H1 (cell line): ENCODE measurements at regions not wholly inside any gene's neighbourhood (a gene's known extent, or its start where the extent isn't known, plus 50 kb on each side); places are given as distances from the start of the nearest gene placed in this dataset.

Experiments
- CTCF ChIA-PET: fragments of 300-600 bp; sonication (Branson Sonifier 250); formaldehyde crosslinking; loops from one replicate; lab custom pipeline; 2021; ENCODE audit not compliant: partially characterized antibody; lab: Charles Lee
- POLR2A ChIA-PET: fragments of 300-600 bp; sonication (Branson Sonifier 250); formaldehyde crosslinking; loops from one replicate; lab custom pipeline; 2021; ENCODE audit warnings: inconsistent platforms; ENCODE audit not compliant: partially characterized antibody; lab: Charles Lee
- DNase-seq, 2 experiments: peaks; one replicate each; pipeline versions ENCODE4 v3.0.0 to v3.0.0-alpha.2; 2010 to 2022; ENCODE audit warnings: low spot score in 2 of 2, low read depth in 1 of 2, mixed read lengths in 1 of 2
- FAIRE-seq: peaks from 2 replicates; lab custom pipeline; 2011; peaks lifted over from hg19 to GRCh38; lab: Jason Lieb, UNC
- H2AFZ ChIP-seq: 2 replicates; pipeline ENCODE4 v1.8.1; 2012; ENCODE audit warnings: low read length, inconsistent platforms
- H2AK5ac ChIP-seq: 2 replicates; pipeline ENCODE4 v1.6.1; 2013; ENCODE audit warnings: low read depth, low read length
- H2BK120ac ChIP-seq: replicated peaks from 2 replicates; pipeline ENCODE3; 2013; ENCODE audit warnings: low read depth, low read length, inconsistent platforms
- H2BK12ac ChIP-seq: 2 replicates; pipeline ENCODE4 v1.6.1; 2013; ENCODE audit warnings: low read depth, low read length
- H2BK15ac ChIP-seq: 2 replicates; pipeline ENCODE4 v1.6.1; 2013; ENCODE audit warnings: low read length
- H2BK20ac ChIP-seq: 2 replicates; pipeline ENCODE4 v1.6.1; 2013; ENCODE audit warnings: low read length
- H2BK5ac ChIP-seq: 2 replicates; pipeline ENCODE4 v1.6.1; 2013; ENCODE audit warnings: low read depth, low read length
- H3K14ac ChIP-seq: 2 replicates; pipeline ENCODE4 v1.6.1; 2013; ENCODE audit warnings: inconsistent platforms; ENCODE audit not compliant: insufficient read length
- H3K18ac ChIP-seq: 2 replicates; pipeline ENCODE4 v1.6.1; 2013; ENCODE audit warnings: low read length; ENCODE audit errors: extremely low read depth
- H3K23ac ChIP-seq: 2 replicates; pipeline ENCODE4 v1.6.1; 2013; ENCODE audit warnings: inconsistent platforms; ENCODE audit not compliant: insufficient read length
- H3K23me2 ChIP-seq: 2 replicates; pipeline ENCODE4 v1.6.1; 2013; ENCODE audit warnings: low read depth, low read length
- H3K27ac ChIP-seq: 2 replicates; pipeline ENCODE4 v1.6.1; 2011; ENCODE audit warnings: low read depth, low read length, inconsistent platforms
- H3K27me3 ChIP-seq, 4 experiments: replicated peaks in 1 of 4; 1 replicate in 1 of 4; 2 replicates in 3 of 4; pipeline versions ENCODE4 v1.6.1 to v1.8.1; 2011 to 2013; ENCODE audit warnings: low read length in 3 of 4, mild to moderate bottlenecking in 3 of 4, inconsistent platforms in 2 of 4, mixed read lengths in 2 of 4, moderate library complexity in 1 of 4; ENCODE audit not compliant: control insufficient read depth in 3 of 4, insufficient read depth in 3 of 4; ENCODE audit errors: extremely low read depth in 1 of 4
- H3K36me3 ChIP-seq, 4 experiments: 2 replicates each; pipeline versions ENCODE4 v1.6.1 to v1.8.1; 2011 to 2013; ENCODE audit warnings: mild to moderate bottlenecking in 4 of 4, low read length in 3 of 4, moderate library complexity in 2 of 4, control low read depth in 1 of 4, inconsistent platforms in 1 of 4; ENCODE audit not compliant: insufficient read depth in 4 of 4, control insufficient read depth in 2 of 4
- H3K4ac ChIP-seq: replicated peaks from 2 replicates; pipeline ENCODE3; 2013; ENCODE audit warnings: low read length, low read depth, mixed read lengths, inconsistent platforms; ENCODE audit not compliant: insufficient read length
- H3K4me1 ChIP-seq, 4 experiments: replicated peaks in 1 of 4; 1 replicate in 1 of 4; 2 replicates in 3 of 4; pipeline versions ENCODE4 v1.6.1 to v1.8.1; 2011 to 2013; ENCODE audit warnings: low read length in 3 of 4, inconsistent platforms in 2 of 4, mixed read lengths in 1 of 4; ENCODE audit not compliant: insufficient read depth in 4 of 4, control insufficient read depth in 3 of 4
- H3K4me2 ChIP-seq, 2 experiments: 2 replicates each; pipeline versions ENCODE4 v1.6.1 to v1.8.1; 2011 to 2013; ENCODE audit warnings: low read depth in 2 of 2, low read length in 2 of 2, control low read depth in 1 of 2, inconsistent platforms in 1 of 2, mild to moderate bottlenecking in 1 of 2; ENCODE audit not compliant: insufficient read depth in 1 of 2
- H3K4me3 ChIP-seq, 4 experiments: fragments of 200-600, 300-600 bp in 1 of 4; sonication (generic), shearing (Covaris generic), sonication (Bioruptor Twin) in 1 of 4; 2 replicates each; pipeline versions ENCODE4 v1.5.1 to v1.8.1; 2011 to 2016; ENCODE audit warnings: low read length in 4 of 4, low read depth in 3 of 4, control low read depth in 2 of 4, inconsistent platforms in 2 of 4, mild to moderate bottlenecking in 2 of 4, mixed read lengths in 1 of 4, moderate library complexity in 1 of 4; ENCODE audit not compliant: insufficient read depth in 2 of 4; ENCODE audit errors: extremely low read depth in 1 of 4
- H3K56ac ChIP-seq: replicated peaks from 2 replicates; pipeline ENCODE3; 2013; ENCODE audit warnings: low read depth, mild to moderate bottlenecking, mixed read lengths, low read length, inconsistent platforms; ENCODE audit not compliant: insufficient read length
- H3K79me1 ChIP-seq: 2 replicates; pipeline ENCODE4 v1.6.1; 2013; ENCODE audit warnings: low read depth, low read length, control low read depth
- H3K79me2 ChIP-seq, 2 experiments: 2 replicates each; pipeline versions ENCODE4 v1.6.1 to v1.8.1; 2012 to 2013; ENCODE audit warnings: low read length in 2 of 2, mild to moderate bottlenecking in 2 of 2, inconsistent platforms in 1 of 2; ENCODE audit not compliant: insufficient read depth in 2 of 2, control insufficient read depth in 1 of 2
- H3K9ac ChIP-seq, 4 experiments: replicated peaks in 1 of 4; 1 replicate in 1 of 4; 2 replicates in 3 of 4; pipeline versions ENCODE4 v1.6.1 to v1.8.1; 2011 to 2013; ENCODE audit warnings: low read depth in 3 of 4, low read length in 3 of 4, control low read depth in 2 of 4, mild to moderate bottlenecking in 2 of 4, moderate library complexity in 2 of 4, inconsistent platforms in 1 of 4; ENCODE audit errors: extremely low read depth in 1 of 4
- H3K9me3 ChIP-seq, 2 experiments: 2 replicates each; pipeline versions ENCODE4 v1.6.1 to v1.8.1; 2012 to 2013; ENCODE audit warnings: mild to moderate bottlenecking in 2 of 2, moderate library complexity in 2 of 2, control low read depth in 1 of 2, inconsistent platforms in 1 of 2, low read depth in 1 of 2, low read length in 1 of 2, mixed read lengths in 1 of 2; ENCODE audit not compliant: insufficient read depth in 2 of 2
- H4K20me1 ChIP-seq, 2 experiments: replicated peaks in 1 of 2; 2 replicates each; pipeline versions ENCODE3 to v1.8.1; 2011 to 2013; ENCODE audit warnings: inconsistent platforms in 2 of 2, low read length in 2 of 2, mild to moderate bottlenecking in 1 of 2; ENCODE audit not compliant: insufficient read depth in 2 of 2, control insufficient read depth in 1 of 2
- H4K5ac ChIP-seq: 2 replicates; pipeline ENCODE4 v1.6.1; 2013; ENCODE audit warnings: low read length, low read depth, mixed read lengths, inconsistent platforms; ENCODE audit not compliant: insufficient read length
- H4K8ac ChIP-seq: 2 replicates; pipeline ENCODE4 v1.8.0; 2013; ENCODE audit warnings: mild to moderate bottlenecking, moderate library complexity, low read length, inconsistent platforms; ENCODE audit not compliant: insufficient read depth; ENCODE audit errors: extremely low read depth
- H4K91ac ChIP-seq: replicated peaks from 2 replicates; pipeline ENCODE3; 2013; ENCODE audit warnings: low read length, mixed read lengths, inconsistent platforms; ENCODE audit not compliant: insufficient read length
- BCL11A ChIP-seq, 2 experiments: IDR thresholded peaks; one replicate each; pipeline ENCODE4 v1.6.1; 2011; ENCODE audit warnings: low read depth in 2 of 2, low read length in 2 of 2, mild to moderate bottlenecking in 2 of 2
- CEBPB ChIP-seq: IDR thresholded peaks from 2 replicates; pipeline ENCODE4 v1.6.1; 2012; ENCODE audit warnings: low read depth, low read length
- CHD1 ChIP-seq: IDR thresholded peaks from 2 replicates; pipeline ENCODE4 v1.6.1; 2012; ENCODE audit warnings: low read depth, low read length, improper control_type of control experiment
- CTCF ChIP-seq, 3 experiments: IDR thresholded peaks; 1 replicate in 2 of 3; 2 replicates in 1 of 3; pipeline versions ENCODE4 v1.5.1 to v1.6.1; 2011; ENCODE audit warnings: low read length in 3 of 3, mild to moderate bottlenecking in 3 of 3, inconsistent platforms in 2 of 3, low read depth in 1 of 3, moderate library complexity in 1 of 3; ENCODE audit not compliant: insufficient read depth in 1 of 3; ENCODE audit errors: control extremely low read depth in 1 of 3
- JUND ChIP-seq: IDR thresholded peaks from 2 replicates; pipeline ENCODE4 v1.6.1; 2011; ENCODE audit warnings: mild to moderate bottlenecking, improper control_type of control experiment, low read length
- RAD21 ChIP-seq, 2 experiments: IDR thresholded peaks in 1 of 2; conservative IDR thresholded peaks in 1 of 2; 2 replicates each; pipeline ENCODE4 v1.6.1; 2011; ENCODE audit warnings: low read depth in 2 of 2, low read length in 2 of 2, improper control_type of control experiment in 1 of 2, inconsistent platforms in 1 of 2, mild to moderate bottlenecking in 1 of 2, moderate library complexity in 1 of 2
- SIN3A ChIP-seq, 2 experiments: IDR thresholded peaks in 1 of 2; conservative IDR thresholded peaks in 1 of 2; 2 replicates each; pipeline ENCODE4 v1.6.1; 2011 to 2012; ENCODE audit warnings: low read length in 2 of 2, improper control_type of control experiment in 1 of 2, low read depth in 1 of 2, mild to moderate bottlenecking in 1 of 2
- SIRT6 ChIP-seq: IDR thresholded peaks from one replicate; pipeline ENCODE4 v1.7.1; 2012; ENCODE audit warnings: low read length, inconsistent platforms
- TAF7 ChIP-seq: optimal IDR thresholded peaks from 2 replicates; pipeline ENCODE3; 2011; ENCODE audit warnings: low read depth, mild to moderate bottlenecking, inconsistent platforms, low read length, moderate library complexity, borderline replicate concordance
- TBP ChIP-seq: IDR thresholded peaks from 2 replicates; pipeline ENCODE4 v1.6.1; 2011; ENCODE audit warnings: low read depth, low read length, improper control_type of control experiment
- TEAD4 ChIP-seq: IDR thresholded peaks from 2 replicates; pipeline ENCODE4 v1.6.1; 2012; ENCODE audit warnings: low read depth, low read length, inconsistent platforms, mixed read lengths
- WGBS, 2 experiments: shearing (Covaris generic) in 1 of 2; methylation state at CpG; one replicate each; pipeline versions ENCODE4 v1.1.6 to v1.1.7; 2013 to 2015; ENCODE audit warnings: low lambda C conversion rate in 2 of 2, mixed read lengths in 2 of 2, inconsistent platforms in 1 of 2, low coverage in 1 of 2, missing lambda C conversion rate in 1 of 2; ENCODE audit not compliant: insufficient replicate concordance in 2 of 2, insufficient coverage in 1 of 2, insufficient read length in 1 of 2; ENCODE audit errors: extremely low coverage in 1 of 2, missing lambda C conversion rate in 1 of 2; 5-methylcytosine and 5-hydroxymethylcytosine counted together

- Histone ChIP-seq H2BK120ac (no peak overlapping the region), H3K18ac (no peak overlapping the region), H3K56ac (no peak overlapping the region), H2BK5ac (no peak overlapping the region), H4K20me1 (peaks cover 0 to 3% of the 10 kb centered on the region in 2 experiments), H2AK5ac (no peak overlapping the region), H2BK12ac (no peak overlapping the region), H3K4ac (no peak overlapping the region), H3K9ac (no peak overlapping the region), H4K8ac (no peak overlapping the region), H3K79me1 (no peaks in the 10 kb centered on the region; the same call in 1 of the 2 replicates), H3K9me3 (no peaks in the 10 kb centered on the region), H2BK20ac (no peak overlapping the region), H3K23ac (no peak overlapping the region), H3K4me3 (no peak overlapping the region), H3K4me2 (no peak overlapping the region), H3K36me3 (no peaks in the 10 kb centered on the region), H3K14ac (no peak overlapping the region), H3K79me2 (no peaks in the 10 kb centered on the region), H3K23me2 (peaks cover 8% of the 10 kb centered on the region; the same call in 1 of the 2 replicates), H3K27me3 (no peaks in the 10 kb centered on the region; a peak in 1 of 7 replicates), H3K4me1 (no peaks in the 10 kb centered on the region), H4K91ac (no peak overlapping the region), H4K5ac (no peak overlapping the region), H2AFZ (no peak overlapping the region), H3K27ac (no peak overlapping the region), H2BK15ac (no peak overlapping the region)
- ChIA-PET CTCF (interaction anchor here (1.3 to 1.5 kb wide), 3 partner anchors 10 to 166 kb away, joined by 3 to 5 read pairs (median 3); no protein-coding TSS in a partner anchor), POLR2A (interaction anchor here (1.9 kb wide), 1 partner anchor 13 kb away, joined by 9 read pairs; no protein-coding TSS in a partner anchor)
- WGBS, 2 experiments, result 81% methylated on average over 4 of the region's 4 CpGs; no CpG with 5 or more reads in 1 of the 2 experiments
- FAIRE-seq (no peak), DNase-seq (no peak)
- no peak for TF ChIP-seq JUND
- no peak for TF ChIP-seq CHD1
- no peak for TF ChIP-seq TAF7
- TF ChIP-seq SIN3A (conservative IDR thresholded peaks at IDR 0.05 in 1 of 2, IDR thresholded peaks at IDR 0.05 in 1 of 2; ENCODE audit: low read depth in 1 of 2, low read length in 2 of 2), result no peak
- no peak for TF ChIP-seq CEBPB
- TF ChIP-seq CTCF (IDR thresholded peaks at IDR 0.05; ENCODE audit: control extremely low read depth in 1 of 3, insufficient read depth in 1 of 3, low read depth in 1 of 3, low read length in 3 of 3), result no peak
- TF ChIP-seq TEAD4, result no peak
- TF ChIP-seq RAD21 (IDR thresholded peaks at IDR 0.05 in 1 of 2, conservative IDR thresholded peaks at IDR 0.05 in 1 of 2; ENCODE audit: low read depth in 2 of 2, low read length in 2 of 2), result no peak
- TF ChIP-seq BCL11A (IDR thresholded peaks at IDR 0.05; ENCODE audit: low read depth in 2 of 2, low read length in 2 of 2), result no peak
- no peak for TF ChIP-seq TBP
- TF ChIP-seq SIRT6, result no peak
Measured at GRCh38 chr1:5680600-5680999, 311.6 kb downstream of the NPHP4 start.
